ENCODE measurements at regions not wholly inside any gene's neighbourhood (a gene's known extent, or its start where the extent isn't known, plus 50 kb on each side); places are given as distances from the start of the nearest gene placed in this dataset.

- no peak for ATAC-seq
- Histone ChIP-seq H3K9me3 (no peaks in the 10 kb centered on the region), H3K27me3 (ENCODE audit: low read depth) (no peaks in the 10 kb centered on the region), H3K36me3 (no peaks in the 10 kb centered on the region), H3K27ac (peak overlapping the region; percentile 22), H3K4me3 (peak overlapping the region; percentile 28), H3K4me1 (peaks cover 17% of the 10 kb centered on the region)
- TF ChIP-seq, protein P1, sequence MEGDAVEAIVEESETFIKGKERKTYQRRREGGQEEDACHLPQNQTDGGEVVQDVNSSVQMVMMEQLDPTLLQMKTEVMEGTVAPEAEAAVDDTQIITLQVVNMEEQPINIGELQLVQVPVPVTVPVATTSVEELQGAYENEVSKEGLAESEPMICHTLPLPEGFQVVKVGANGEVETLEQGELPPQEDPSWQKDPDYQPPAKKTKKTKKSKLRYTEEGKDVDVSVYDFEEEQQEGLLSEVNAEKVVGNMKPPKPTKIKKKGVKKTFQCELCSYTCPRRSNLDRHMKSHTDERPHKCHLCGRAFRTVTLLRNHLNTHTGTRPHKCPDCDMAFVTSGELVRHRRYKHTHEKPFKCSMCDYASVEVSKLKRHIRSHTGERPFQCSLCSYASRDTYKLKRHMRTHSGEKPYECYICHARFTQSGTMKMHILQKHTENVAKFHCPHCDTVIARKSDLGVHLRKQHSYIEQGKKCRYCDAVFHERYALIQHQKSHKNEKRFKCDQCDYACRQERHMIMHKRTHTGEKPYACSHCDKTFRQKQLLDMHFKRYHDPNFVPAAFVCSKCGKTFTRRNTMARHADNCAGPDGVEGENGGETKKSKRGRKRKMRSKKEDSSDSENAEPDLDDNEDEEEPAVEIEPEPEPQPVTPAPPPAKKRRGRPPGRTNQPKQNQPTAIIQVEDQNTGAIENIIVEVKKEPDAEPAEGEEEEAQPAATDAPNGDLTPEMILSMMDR (IDR thresholded peaks at IDR 0.05) = no peak
- no peak for DNase-seq
- intact Hi-C loops (cut with DNase I) = no loop called here
Measured at GRCh38 chr3:72153477-72154314, 368.7 kb upstream of the PROK2 start.

GRCh38 chr3:72152551-72153476, 367.9 kb upstream of the PROK2 start:
- Histone ChIP-seq H3K36me3 (no peaks in the 10 kb centered on the region), H3K27ac (peak overlapping the region; percentile 22), H3K4me1 (peaks cover 17% of the 10 kb centered on the region), H3K9me3 (no peaks in the 10 kb centered on the region), H3K4me3 (peak overlapping the region; percentile 28), H3K27me3 (ENCODE audit: low read depth) (no peaks in the 10 kb centered on the region)
- intact Hi-C loops (cut with DNase I) = no loop called here
- DNase-seq = peak; percentile 75
- peak; percentile 81 to 92 for ATAC-seq
- TF ChIP-seq, protein P1 (IDR thresholded peaks at IDR 0.05) = no peak

- Histone ChIP-seq H3K36me3 (no peaks in the 10 kb centered on the region), H3K27ac (no peak overlapping the region), H3K9me3 (no peaks in the 10 kb centered on the region), H3K4me1 (peaks cover 17% of the 10 kb centered on the region), H3K27me3 (ENCODE audit: low read depth) (no peaks in the 10 kb centered on the region), H3K4me3 (no peak overlapping the region)
- no peak for DNase-seq
- TF ChIP-seq, protein P1 (IDR thresholded peaks at IDR 0.05) = no peak
- no peak for ATAC-seq
- intact Hi-C loops (cut with DNase I) = no loop called here
Measured at GRCh38 chr3:72151465-72152238, 366.7 kb upstream of the PROK2 start.

GRCh38 chr3:72150634-72151412, 365.9 kb upstream of the PROK2 start:
- Histone ChIP-seq H3K27me3 (ENCODE audit: low read depth) (no peaks in the 10 kb centered on the region), H3K4me3 (no peak overlapping the region), H3K9me3 (no peaks in the 10 kb centered on the region), H3K27ac (no peak overlapping the region), H3K36me3 (no peaks in the 10 kb centered on the region), H3K4me1 (peaks cover 17% of the 10 kb centered on the region)
- intact Hi-C loops (cut with DNase I) = no loop called here
- ATAC-seq (no peak), DNase-seq (no peak)
- TF ChIP-seq, protein P1 (IDR thresholded peaks at IDR 0.05) = no peak
